HEK293T (cell line): ENCODE measurements at regions not wholly inside any gene's neighbourhood (a gene's known extent, or its start where the extent isn't known, plus 50 kb on each side); places are given as distances from the start of the nearest gene placed in this dataset.

Experiments used
- CTCF ChIA-PET: fragments of 350-600 bp; formaldehyde crosslinking; extraction: SDS; loops from one replicate; lab custom pipeline; 2021; ENCODE audit warnings: antibody characterized with exemption, inconsistent platforms; lab: Yijun Ruan, JAX
- POLR2A ChIA-PET: fragments of 350-600 bp; formaldehyde crosslinking; extraction: SDS; loops from one replicate; lab custom pipeline; 2020; ENCODE audit warnings: antibody characterized with exemption, inconsistent platforms; lab: Yijun Ruan, JAX
- DNase-seq: peaks from one replicate; pipeline ENCODE4 v3.0.0; 2012; ENCODE audit warnings: mixed read lengths; ENCODE audit errors: extremely low spot score
- ARNT ChIP-seq: fragments of 450-650 bp; IDR thresholded peaks from 2 replicates; pipeline ENCODE4 v1.6.1; 2017; ENCODE audit warnings: mild to moderate bottlenecking
- BHLHE40 ChIP-seq: fragments of 450-650 bp; IDR thresholded peaks from 2 replicates; pipeline ENCODE4 v1.6.1; 2016; ENCODE audit warnings: mild to moderate bottlenecking, moderate library complexity, borderline replicate concordance
- CTBP1 ChIP-seq: fragments of 450-650 bp; IDR thresholded peaks from 2 replicates; pipeline ENCODE4 v1.6.1; 2016; ENCODE audit warnings: borderline replicate concordance
- ELF4 ChIP-seq: fragments of 450-650 bp; IDR thresholded peaks from 2 replicates; pipeline ENCODE4 v1.6.1; 2017; ENCODE audit warnings: antibody characterized with exemption
- FOXA1 ChIP-seq: fragments of 450-650 bp; IDR thresholded peaks from 2 replicates; pipeline ENCODE4 v1.6.1; 2016; ENCODE audit warnings: mild to moderate bottlenecking
- FOXK2 ChIP-seq: fragments of 450-650 bp; IDR thresholded peaks from 2 replicates; pipeline ENCODE4 v1.6.1; 2016; ENCODE audit warnings: mild to moderate bottlenecking
- FOXM1 ChIP-seq: fragments of 450-650 bp; IDR thresholded peaks from 2 replicates; pipeline ENCODE4 v1.6.1; 2017; ENCODE audit warnings: mild to moderate bottlenecking, borderline replicate concordance
- HDGF ChIP-seq: fragments of 450-650 bp; IDR thresholded peaks from 2 replicates; pipeline ENCODE4 v1.6.1; 2017; ENCODE audit warnings: antibody characterized with exemption, borderline replicate concordance
- L3MBTL2 ChIP-seq: fragments of 450-650 bp; conservative IDR thresholded peaks from 2 replicates; pipeline ENCODE4 v1.6.1; 2016; ENCODE audit warnings: mild to moderate bottlenecking
- LEF1 ChIP-seq: fragments of 450-650 bp; IDR thresholded peaks from 2 replicates; pipeline ENCODE4 v1.6.1; 2017; ENCODE audit warnings: mild to moderate bottlenecking, borderline replicate concordance
- NFRKB ChIP-seq: fragments of 450-650 bp; IDR thresholded peaks from 2 replicates; pipeline ENCODE4 v1.6.1; 2016; ENCODE audit warnings: mild to moderate bottlenecking, moderate library complexity
- SP1 ChIP-seq: fragments of 450-650 bp; IDR thresholded peaks from 2 replicates; pipeline ENCODE4 v1.6.1; 2017
- SUZ12 ChIP-seq: fragments of 450-650 bp; IDR thresholded peaks from 2 replicates; pipeline ENCODE4 v1.6.1; 2016; ENCODE audit warnings: mild to moderate bottlenecking
- TARDBP ChIP-seq: fragments of 450-650 bp; IDR thresholded peaks from 2 replicates; pipeline ENCODE4 v1.6.1; 2016
- ZNF384 ChIP-seq: fragments of 450-650 bp; IDR thresholded peaks from 2 replicates; pipeline ENCODE4 v1.6.1; 2016
- TF ChIP-seq, protein P1 (sequence below): fragments of 450-650 bp; IDR thresholded peaks from 2 replicates; pipeline ENCODE4 v1.6.1; 2016

DNA sequence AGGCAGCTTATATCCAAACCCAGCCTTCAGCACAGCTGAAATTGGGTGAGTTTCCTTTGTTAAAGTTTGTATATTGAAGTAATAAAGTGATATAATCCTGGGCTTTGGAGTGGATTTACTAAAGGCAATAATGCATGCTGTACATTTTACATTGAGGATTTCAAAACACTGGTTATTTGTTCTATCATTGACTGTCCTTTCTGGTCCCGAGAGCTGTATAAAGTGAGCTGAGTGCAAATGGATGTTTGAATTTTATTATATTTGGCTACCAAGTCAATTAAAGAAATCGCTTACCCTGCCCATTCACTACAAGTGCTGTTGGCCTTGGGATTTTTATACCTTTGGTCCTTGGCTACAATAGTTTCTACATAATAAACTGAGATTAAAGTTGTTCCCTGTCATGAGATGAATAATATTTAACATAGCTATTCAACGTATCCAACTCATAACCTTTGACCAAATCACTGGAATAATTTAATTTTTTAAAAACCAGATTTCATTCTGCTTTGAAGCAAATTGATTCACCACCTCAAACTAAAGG is 207.9 kb downstream of the KLF5 start:
- no peak for DNase-seq
- TF ChIP-seq TARDBP, result no peak
- no peak for TF ChIP-seq HDGF
- TF ChIP-seq FOXA1, result no peak
- no peak for TF ChIP-seq SUZ12
- ChIA-PET CTCF (no interaction called here), POLR2A (interaction anchor here (1.4 kb wide), 1 partner anchor 20 kb away, joined by 4 read pairs; no protein-coding TSS in a partner anchor)

DNA sequence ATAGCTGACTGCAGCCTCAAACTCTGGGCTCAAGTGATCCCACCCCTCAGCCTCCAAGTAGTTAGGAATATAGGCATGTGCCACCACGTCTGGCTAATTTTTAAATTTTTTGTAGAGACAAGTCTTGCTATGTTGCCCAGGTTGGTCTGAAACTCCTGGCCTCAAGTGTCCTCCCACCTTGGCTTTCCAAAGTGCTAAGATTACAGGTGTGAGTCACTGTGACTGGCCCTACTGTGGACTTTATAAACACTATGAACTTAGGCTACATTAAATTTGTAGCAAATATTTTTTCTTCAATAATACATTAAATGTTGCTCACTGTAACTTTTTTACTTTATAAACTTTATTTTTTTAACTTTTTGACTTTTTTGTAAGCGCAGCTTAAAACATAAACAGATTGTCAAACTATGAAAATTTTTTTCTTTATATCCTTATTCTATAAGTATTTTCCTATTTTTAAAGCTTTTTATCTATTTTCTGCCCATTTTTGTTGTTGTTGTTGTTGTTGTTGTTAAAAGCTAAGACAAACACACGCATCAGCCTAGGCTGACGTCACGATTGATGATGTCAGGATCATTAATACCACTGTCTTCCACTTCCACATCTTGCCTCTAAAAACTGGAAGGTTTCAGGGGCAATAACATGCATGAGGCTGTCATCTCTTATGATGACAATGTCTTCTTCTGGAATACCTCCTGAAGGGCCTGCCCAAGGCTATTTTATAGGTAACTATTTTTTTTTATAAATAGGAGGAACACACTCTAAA is 204.2 kb downstream of the KLF5 start:
- TF ChIP-seq ZNF384 (no peak), FOXA1 (no peak), HDGF (no peak), SP1 (no peak), BHLHE40 (no peak), LEF1 (no peak), FOXK2 (no peak), NFRKB (no peak), CTBP1 (no peak), ARNT (no peak), FOXM1 (no peak), L3MBTL2 (no peak), ELF4 (no peak), SUZ12 (no peak), TARDBP (no peak)
- TF ChIP-seq, protein P1, sequence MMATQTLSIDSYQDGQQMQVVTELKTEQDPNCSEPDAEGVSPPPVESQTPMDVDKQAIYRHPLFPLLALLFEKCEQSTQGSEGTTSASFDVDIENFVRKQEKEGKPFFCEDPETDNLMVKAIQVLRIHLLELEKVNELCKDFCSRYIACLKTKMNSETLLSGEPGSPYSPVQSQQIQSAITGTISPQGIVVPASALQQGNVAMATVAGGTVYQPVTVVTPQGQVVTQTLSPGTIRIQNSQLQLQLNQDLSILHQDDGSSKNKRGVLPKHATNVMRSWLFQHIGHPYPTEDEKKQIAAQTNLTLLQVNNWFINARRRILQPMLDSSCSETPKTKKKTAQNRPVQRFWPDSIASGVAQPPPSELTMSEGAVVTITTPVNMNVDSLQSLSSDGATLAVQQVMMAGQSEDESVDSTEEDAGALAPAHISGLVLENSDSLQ, result no peak
- no peak for DNase-seq
- CTCF ChIA-PET, result no interaction called here
- POLR2A ChIA-PET, result no interaction called here

DNA sequence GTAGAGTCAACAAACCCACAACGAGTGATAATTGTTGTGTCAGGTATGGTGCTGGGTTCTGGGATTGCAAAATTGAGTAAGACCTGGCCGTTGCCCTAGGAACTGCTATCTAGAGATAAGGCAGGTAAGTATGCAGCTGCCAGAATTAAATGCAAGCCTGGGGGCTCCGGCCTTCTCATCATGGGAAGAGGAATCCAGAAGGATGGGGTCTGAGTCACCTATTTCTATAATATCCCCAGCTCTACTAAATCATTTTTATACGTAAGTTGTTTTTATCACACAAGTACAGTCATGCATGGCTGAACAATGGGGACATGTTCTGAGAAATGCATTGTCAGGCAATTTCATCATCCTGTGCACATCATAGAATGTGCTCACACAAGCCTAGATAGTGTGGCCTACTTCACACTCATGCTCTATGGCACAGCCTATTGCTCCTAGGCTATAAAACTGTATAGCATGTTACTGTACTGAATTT is 203.0 kb downstream of the KLF5 start:
- CTCF ChIA-PET, result interaction anchor here (0.5 kb wide), 1 partner anchor 439 kb away, joined by 7 read pairs; no protein-coding TSS in a partner anchor
- no peak for TF ChIP-seq BHLHE40
- no peak for TF ChIP-seq HDGF
- TF ChIP-seq, protein P1, result no peak
- TF ChIP-seq FOXM1, result no peak
- no peak for TF ChIP-seq TARDBP
- no peak for TF ChIP-seq L3MBTL2
- TF ChIP-seq CTBP1, result no peak
- no peak for TF ChIP-seq FOXA1
- no peak for TF ChIP-seq ZNF384
- no peak for TF ChIP-seq LEF1
- TF ChIP-seq NFRKB, result no peak
- TF ChIP-seq SUZ12, result no peak
- TF ChIP-seq SP1, result no peak
- no peak for TF ChIP-seq FOXK2
- no peak for TF ChIP-seq ELF4
- DNase-seq, result no peak
- POLR2A ChIA-PET, result no interaction called here

DNA sequence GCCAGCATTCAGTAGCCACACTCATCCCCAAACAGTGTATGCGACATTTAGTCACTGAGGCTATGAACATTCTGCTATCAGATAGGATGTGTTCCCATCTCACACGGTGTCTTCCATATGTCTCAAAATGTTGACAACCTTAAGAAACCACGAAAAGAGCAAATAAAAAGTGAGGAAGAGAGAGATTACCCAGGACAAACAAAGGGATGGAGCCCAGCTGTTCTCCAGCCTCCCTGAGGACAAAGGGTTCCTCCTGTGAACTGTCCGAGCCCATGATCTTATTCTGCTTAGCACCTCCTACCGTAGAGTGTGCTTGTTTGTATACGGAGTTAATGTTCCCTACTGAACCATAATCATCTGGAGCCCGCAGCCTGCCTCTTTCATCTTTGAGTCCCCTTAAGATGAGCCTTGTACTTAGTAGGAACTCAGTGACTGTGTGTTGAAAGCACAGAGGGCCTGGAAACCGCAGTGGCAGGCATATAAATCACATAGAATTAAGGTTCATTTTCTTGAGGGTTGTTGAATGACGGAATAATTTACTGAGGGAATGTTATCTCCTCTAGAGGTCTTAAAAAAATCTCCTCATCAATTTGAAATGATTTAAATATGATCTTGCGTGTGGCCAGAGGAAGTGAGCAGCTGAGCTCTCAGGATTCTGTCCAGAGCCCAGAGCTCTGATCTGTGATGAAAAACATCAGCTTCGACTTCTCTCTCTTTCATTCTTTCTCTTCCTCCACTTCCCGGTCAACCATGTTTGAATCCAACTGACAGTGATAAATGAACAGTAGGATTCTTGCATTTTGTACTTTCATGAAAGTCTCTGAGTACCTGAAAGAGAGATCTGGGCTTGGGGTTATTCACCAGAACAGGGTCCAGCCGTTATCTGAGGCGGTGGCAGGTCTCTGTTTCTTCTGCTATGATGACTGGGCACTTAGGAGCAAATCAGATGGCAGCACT is 200.5 kb downstream of the KLF5 start:
- CTCF ChIA-PET, result interaction anchor here (0.6 kb wide), 1 partner anchor 144 kb away, joined by 3 read pairs; no protein-coding TSS in a partner anchor
- POLR2A ChIA-PET, result no interaction called here
- DNase-seq, result no peak
- TF ChIP-seq, protein P1, result peak; percentile 67
- no peak for TF ChIP-seq FOXK2

DNA sequence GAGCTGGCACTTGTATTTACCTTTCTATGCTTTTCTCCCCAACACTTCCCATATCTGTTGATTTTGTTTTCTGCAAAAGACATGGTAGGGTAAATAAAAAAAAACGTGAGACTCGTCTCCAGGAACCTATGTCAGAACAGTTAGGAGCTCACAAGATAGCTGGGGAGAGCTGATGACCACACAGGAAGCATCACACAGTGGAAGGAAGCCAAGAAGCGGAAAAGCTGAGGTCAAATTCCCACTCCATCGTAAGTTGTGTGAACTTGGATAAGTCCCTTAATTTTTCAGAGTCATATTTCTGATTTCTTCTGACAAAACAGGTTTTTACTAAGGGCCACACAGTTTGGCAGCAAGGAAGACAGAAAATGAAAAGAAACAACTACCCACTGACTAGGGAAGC is 199.6 kb downstream of the KLF5 start:
- DNase-seq, result no peak
- TF ChIP-seq FOXK2 (no peak), ZNF384 (no peak), CTBP1 (no peak), NFRKB (no peak), FOXA1 (no peak), LEF1 (no peak), ARNT (no peak), HDGF (no peak), ELF4 (no peak), L3MBTL2 (no peak), BHLHE40 (no peak), SP1 (no peak), TARDBP (no peak), FOXM1 (no peak)
- TF ChIP-seq, protein P1, result no peak
- ChIA-PET POLR2A (no interaction called here), CTCF (interaction anchor here (0.6 to 1.1 kb wide), 2 partner anchors 145 to 236 kb away, joined by 3 to 4 read pairs; no protein-coding TSS in a partner anchor)
